ENCODE measurements at regions not wholly inside any gene's neighbourhood (a gene's known extent, or its start where the extent isn't known, plus 50 kb on each side); places are given as distances from the start of the nearest gene placed in this dataset.

GRCh38 chr1:81410941-81411340 is 389.8 kb upstream of the ADGRL2 start:
- Histone ChIP-seq H3K9me2 (ENCODE audit: low read depth, low read length) (no peaks in the 10 kb centered on the region), H3K79me2 (ENCODE audit: insufficient read depth, low read length) (no peaks in the 10 kb centered on the region), H3K4me2 (ENCODE audit: low read length) (no peak overlapping the region), H3K4me3 (ENCODE audit: low read depth, low read length, poor library complexity, severe bottlenecking) (no peak overlapping the region), H3K9ac (ENCODE audit: low read length) (no peak overlapping the region), H3K27me3 (ENCODE audit: insufficient read depth, low read length) (no peaks in the 10 kb centered on the region), H2AFZ (ENCODE audit: low read length) (no peak overlapping the region), H4K20me1 (ENCODE audit: insufficient read depth, low read length) (no peaks in the 10 kb centered on the region), H3K36me3 (ENCODE audit: insufficient read depth, low read length) (no peaks in the 10 kb centered on the region), H3K27ac (ENCODE audit: low read depth, low read length, poor library complexity, severe bottlenecking) (no peak overlapping the region), H3F3A (ENCODE audit: insufficient read depth, low read length) (no peaks in the 10 kb centered on the region), H3K9me3 (ENCODE audit: low read length) (no peaks in the 10 kb centered on the region), H3K4me1 (ENCODE audit: insufficient read depth, low read length, severe bottlenecking) (no peaks in the 10 kb centered on the region)
- TF ChIP-seq EZH2 (IDR thresholded peaks at IDR 0.05; ENCODE audit: borderline replicate concordance, low read length), result no peak
- no peak for TF ChIP-seq CTCF (IDR thresholded peaks at IDR 0.05; ENCODE audit: low read length)

GRCh38 chr1:81410351-81410750 is 390.4 kb upstream of the ADGRL2 start:
- no peak overlapping the region for H3K9ac ChIP-seq (ENCODE audit: low read length)
- no peaks in the 10 kb centered on the region for H3K9me3 ChIP-seq (ENCODE audit: low read length)
- H3K9me2 ChIP-seq (ENCODE audit: low read depth, low read length), result no peaks in the 10 kb centered on the region
- H3K4me1 ChIP-seq (ENCODE audit: insufficient read depth, low read length, severe bottlenecking), result no peaks in the 10 kb centered on the region
- no peaks in the 10 kb centered on the region for H3K36me3 ChIP-seq (ENCODE audit: insufficient read depth, low read length)
- no peaks in the 10 kb centered on the region for H3K27me3 ChIP-seq (ENCODE audit: insufficient read depth, low read length)
- H3K79me2 ChIP-seq (ENCODE audit: insufficient read depth, low read length), result no peaks in the 10 kb centered on the region
- no peaks in the 10 kb centered on the region for H4K20me1 ChIP-seq (ENCODE audit: insufficient read depth, low read length)
- no peak overlapping the region for H3K4me2 ChIP-seq (ENCODE audit: low read length)
- no peak overlapping the region for H3K4me3 ChIP-seq (ENCODE audit: low read depth, low read length, poor library complexity, severe bottlenecking)
- H3F3A ChIP-seq (ENCODE audit: insufficient read depth, low read length), result no peaks in the 10 kb centered on the region
- H2AFZ ChIP-seq (ENCODE audit: low read length), result no peak overlapping the region
- no peak overlapping the region for H3K27ac ChIP-seq (ENCODE audit: low read depth, low read length, poor library complexity, severe bottlenecking)
- TF ChIP-seq EZH2 (IDR thresholded peaks at IDR 0.05; ENCODE audit: borderline replicate concordance, low read length), result no peak
- no peak for TF ChIP-seq CTCF (IDR thresholded peaks at IDR 0.05; ENCODE audit: low read length)

- Histone ChIP-seq H2AFZ (ENCODE audit: low read length) (no peak overlapping the region), H3K79me2 (ENCODE audit: insufficient read depth, low read length) (no peaks in the 10 kb centered on the region), H3K27me3 (ENCODE audit: insufficient read depth, low read length) (no peaks in the 10 kb centered on the region), H3K4me2 (ENCODE audit: low read length) (no peak overlapping the region), H4K20me1 (ENCODE audit: insufficient read depth, low read length) (no peaks in the 10 kb centered on the region), H3K36me3 (ENCODE audit: insufficient read depth, low read length) (no peaks in the 10 kb centered on the region), H3K27ac (ENCODE audit: low read depth, low read length, poor library complexity, severe bottlenecking) (no peak overlapping the region), H3K4me1 (ENCODE audit: insufficient read depth, low read length, severe bottlenecking) (no peaks in the 10 kb centered on the region), H3K4me3 (ENCODE audit: low read depth, low read length, poor library complexity, severe bottlenecking) (no peak overlapping the region), H3F3A (ENCODE audit: insufficient read depth, low read length) (no peaks in the 10 kb centered on the region), H3K9me3 (ENCODE audit: low read length) (no peaks in the 10 kb centered on the region), H3K9me2 (ENCODE audit: low read depth, low read length) (no peaks in the 10 kb centered on the region), H3K9ac (ENCODE audit: low read length) (no peak overlapping the region)
- TF ChIP-seq CTCF (IDR thresholded peaks at IDR 0.05; ENCODE audit: low read length), result no peak
- no peak for TF ChIP-seq EZH2 (IDR thresholded peaks at IDR 0.05; ENCODE audit: borderline replicate concordance, low read length)
Observed at GRCh38 chr1:81409780-81410274, 390.9 kb upstream of the ADGRL2 start.
